Adrenal gland (tissue), 9 donors: ENCODE measurements at regions not wholly inside any gene's neighbourhood (a gene's known extent, or its start where the extent isn't known, plus 50 kb on each side); places are given as distances from the start of the nearest gene placed in this dataset.

ENCODE experiments used
- DNase-seq, 7 donors: peaks; one replicate each; pipeline ENCODE4 v3.0.0-alpha.2; 2019 to 2020
- H3K27ac ChIP-seq, 5 donors: fragments of 200-600 bp; sonication (generic) in 4 of 5; 1 replicate in 3 of 5; 2 replicates in 2 of 5; pipeline versions ENCODE4 v1.5.1 to v1.8.0; 2016 to 2020; ENCODE audit warnings: mild to moderate bottlenecking in 1 of 5
- H3K27me3 ChIP-seq: fragments of 200-600 bp; 2 replicates; pipeline ENCODE4 v1.8.0; 2021
- H3K36me3 ChIP-seq, 2 donors: fragments of 200-600 bp; replicated peaks in 1 of 2; 1 replicate in 1 of 2; 2 replicates in 1 of 2; pipeline versions ENCODE4 v1.5.1 to v1.8.0; 2018 to 2022
- H3K4me1 ChIP-seq, 2 donors: fragments of 200-600 bp; replicated peaks in 1 of 2; 1 replicate in 1 of 2; 2 replicates in 1 of 2; pipeline versions ENCODE4 v1.5.1 to v1.8.0; 2018 to 2021
- H3K4me3 ChIP-seq, 4 donors: fragments of 200-600 bp; sonication (generic) in 3 of 4; one replicate each; pipeline ENCODE4 v1.5.1; 2016 to 2018
- H3K9me3 ChIP-seq, 3 donors: fragments of 200-600 bp; sonication (generic) in 1 of 3; replicated peaks in 1 of 3; 1 replicate in 2 of 3; 2 replicates in 1 of 3; pipeline versions ENCODE4 v1.5.1 to v1.8.0; 2016 to 2021
- CTCF ChIP-seq, 6 experiments: fragments of 450-650 bp in 4 of 6; fragments of 200-600 bp in 2 of 6; sonication (generic) in 1 of 6; IDR thresholded peaks; 1 replicate in 5 of 6; 2 replicates in 1 of 6; pipeline versions ENCODE4 v1.5.1 to v1.8.0; 2016 to 2021; ENCODE audit warnings: antibody characterized with exemption in 6 of 6, mild to moderate bottlenecking in 2 of 6, moderate library complexity in 1 of 6
- POLR2A ChIP-seq, 2 donors: fragments of 450-650 bp; IDR thresholded peaks; one replicate each; pipeline ENCODE4 v1.6.1; 2017; ENCODE audit warnings: antibody characterized with exemption in 2 of 2, mild to moderate bottlenecking in 2 of 2, moderate library complexity in 1 of 2
- WGBS, 4 donors: extraction: QIAGEN DNeasy Blood & Tissue Kit in 2 of 4; methylation state at CpG; one replicate each; pipeline versions ENCODE4 v1.1.5 to v1.1.7; 2013 to 2017; 5-methylcytosine and 5-hydroxymethylcytosine counted together
- intact Hi-C, 2 donors: fragments of 100-400 bp; cut with DNase I; formaldehyde crosslinking; loops; one replicate each; pipeline versions ENCODE4 v1.14.1 to v1.15.0; 2022 to 2023
- donor health status: healthy with polysubstance abuse.
- donor health status: Bipolar disorder and iron deficiency.
- donor health status: DM: yes; HTN: yes; CAD: no.
- donor health status: DM: no; HTN: no; CAD: no.
- donor health status: DM: no; HTN: no; CAD: no.

- TF ChIP-seq CTCF (IDR thresholded peaks at IDR 0.05) (no peak), POLR2A (IDR thresholded peaks at IDR 0.05) (no peak)
- Histone ChIP-seq H3K36me3 (no peaks in the 10 kb centered on the region), H3K4me1 (peaks cover 0 to 13% of the 10 kb centered on the region in 2 donors), H3K27ac (peak overlapping the region in 1 of 5 donors; percentile 59), H3K9me3 (no peaks in the 10 kb centered on the region), H3K27me3 (no peaks in the 10 kb centered on the region), H3K4me3 (no peak overlapping the region)
- intact Hi-C loops, result no loop called here
- peak; percentile 44 to 66 (median 59) for DNase-seq
- 63 to 89% (median 71%) methylated on average over 2 of the region's 2 CpGs for WGBS, 4 donors
Observed at GRCh38 chr13:22047082-22047784, 376.4 kb downstream of the FGF9 start.

- 85 to 88% (median 86%) methylated on average over 6 of the region's 6 CpGs for WGBS, 4 donors
- intact Hi-C loops, result no loop called here
Observed at GRCh38 chr13:22047785-22048104, 376.9 kb downstream of the FGF9 start.

GRCh38 chr13:22049384-22049783, 378.5 kb downstream of the FGF9 start:
- Histone ChIP-seq H3K27ac (no peak overlapping the region), H3K27me3 (no peaks in the 10 kb centered on the region), H3K36me3 (no peaks in the 10 kb centered on the region), H3K4me1 (peaks cover 0 to 13% of the 10 kb centered on the region in 2 donors), H3K4me3 (no peak overlapping the region), H3K9me3 (no peaks in the 10 kb centered on the region)
- no peak for DNase-seq
- WGBS, 4 donors, result 88 to 95% (median 93%) methylated on average over 2 of the region's 2 CpGs
- intact Hi-C loops, result no loop called here
- no peak for TF ChIP-seq CTCF (IDR thresholded peaks at IDR 0.05)
- no peak for TF ChIP-seq POLR2A (IDR thresholded peaks at IDR 0.05)

More at GRCh38 chr13:22047785-22048104, 376.9 kb downstream of the FGF9 start:
- no peaks in the 10 kb centered on the region for H3K9me3 ChIP-seq
- H3K36me3 ChIP-seq, result no peaks in the 10 kb centered on the region
- DNase-seq, result no peak
- peak overlapping the region in 1 of 5 donors; percentile 59 for H3K27ac ChIP-seq
- H3K4me3 ChIP-seq, result no peak overlapping the region
- TF ChIP-seq CTCF (IDR thresholded peaks at IDR 0.05) (no peak), POLR2A (IDR thresholded peaks at IDR 0.05) (no peak)
- H3K4me1 ChIP-seq, result peaks cover 0 to 13% of the 10 kb centered on the region in 2 donors
- H3K27me3 ChIP-seq, result no peaks in the 10 kb centered on the region

- WGBS, 4 donors, result 64 to 72% (median 67%) methylated on average over 5 to 6 of the region's 6 CpGs
- TF ChIP-seq POLR2A (IDR thresholded peaks at IDR 0.05), result no peak
- no peak for TF ChIP-seq CTCF (IDR thresholded peaks at IDR 0.05)
Observed at GRCh38 chr13:22050951-22051563, 380.2 kb downstream of the FGF9 start.

More at GRCh38 chr13:22050951-22051563, 380.2 kb downstream of the FGF9 start:
- Histone ChIP-seq H3K36me3 (no peaks in the 10 kb centered on the region), H3K9me3 (no peaks in the 10 kb centered on the region), H3K4me1 (peaks cover 0 to 13% of the 10 kb centered on the region in 2 donors), H3K27me3 (no peaks in the 10 kb centered on the region), H3K27ac (no peak overlapping the region), H3K4me3 (no peak overlapping the region)
- intact Hi-C loops, result no loop called here
- DNase-seq, result peak in 5 of 7 donors; percentile 37 to 53 (median 43)
